ENCODE measurements at regions not wholly inside any gene's neighbourhood (a gene's known extent, or its start where the extent isn't known, plus 50 kb on each side); places are given as distances from the start of the nearest gene placed in this dataset.

- Histone ChIP-seq H3K27me3 (ENCODE audit: control insufficient read depth, insufficient read depth, low read length) (no peaks in the 10 kb centered on the region), H3K36me3 (ENCODE audit: control insufficient read depth, insufficient read depth, low read length) (no peaks in the 10 kb centered on the region), H3K4me3 (ENCODE audit: low read depth, low read length) (no peak overlapping the region)
- no peak for DNase-seq (ENCODE audit: low read depth)
- no peak for TF ChIP-seq CTCF (IDR thresholded peaks at IDR 0.05; ENCODE audit: insufficient read depth, low read length, poor library complexity, severe bottlenecking)
Observed at GRCh38 chr1:239228451-239228850, 157.9 kb upstream of the CHRM3 start.

GRCh38 chr1:239225396-239225795 is 161.0 kb upstream of the CHRM3 start:
- H3K36me3 ChIP-seq (ENCODE audit: control insufficient read depth, insufficient read depth, low read length), result no peaks in the 10 kb centered on the region
- no peak for TF ChIP-seq CTCF (IDR thresholded peaks at IDR 0.05; ENCODE audit: insufficient read depth, low read length, poor library complexity, severe bottlenecking)
- H3K27me3 ChIP-seq (ENCODE audit: control insufficient read depth, insufficient read depth, low read length), result no peaks in the 10 kb centered on the region
- no peak for DNase-seq (ENCODE audit: low read depth)
- H3K4me3 ChIP-seq (ENCODE audit: low read depth, low read length), result no peak overlapping the region

GRCh38 chr1:239224100-239224499 is 162.3 kb upstream of the CHRM3 start:
- no peak for DNase-seq (ENCODE audit: low read depth)
- H3K27me3 ChIP-seq (ENCODE audit: control insufficient read depth, insufficient read depth, low read length), result no peaks in the 10 kb centered on the region
- no peak overlapping the region for H3K4me3 ChIP-seq (ENCODE audit: low read depth, low read length)
- TF ChIP-seq CTCF (IDR thresholded peaks at IDR 0.05; ENCODE audit: insufficient read depth, low read length, poor library complexity, severe bottlenecking), result no peak
- H3K36me3 ChIP-seq (ENCODE audit: control insufficient read depth, insufficient read depth, low read length), result no peaks in the 10 kb centered on the region

- no peak for DNase-seq (ENCODE audit: low read depth)
- no peak for TF ChIP-seq CTCF (IDR thresholded peaks at IDR 0.05; ENCODE audit: insufficient read depth, low read length, poor library complexity, severe bottlenecking)
Observed at GRCh38 chr1:239222999-239223398, 163.4 kb upstream of the CHRM3 start.

GRCh38 chr1:239221656-239222055 is 164.7 kb upstream of the CHRM3 start:
- Histone ChIP-seq H3K4me3 (ENCODE audit: low read depth, low read length) (no peak overlapping the region), H3K36me3 (ENCODE audit: control insufficient read depth, insufficient read depth, low read length) (no peaks in the 10 kb centered on the region), H3K27me3 (ENCODE audit: control insufficient read depth, insufficient read depth, low read length) (no peaks in the 10 kb centered on the region)
- no peak for DNase-seq (ENCODE audit: low read depth)
- no peak for TF ChIP-seq CTCF (IDR thresholded peaks at IDR 0.05; ENCODE audit: insufficient read depth, low read length, poor library complexity, severe bottlenecking)

More at GRCh38 chr1:239222999-239223398, 163.4 kb upstream of the CHRM3 start:
- no peak overlapping the region for H3K4me3 ChIP-seq (ENCODE audit: low read depth, low read length)
- H3K36me3 ChIP-seq (ENCODE audit: control insufficient read depth, insufficient read depth, low read length), result no peaks in the 10 kb centered on the region
- no peaks in the 10 kb centered on the region for H3K27me3 ChIP-seq (ENCODE audit: control insufficient read depth, insufficient read depth, low read length)

- no peak for TF ChIP-seq CTCF (IDR thresholded peaks at IDR 0.05; ENCODE audit: insufficient read depth, low read length, poor library complexity, severe bottlenecking)
- no peaks in the 10 kb centered on the region for H3K27me3 ChIP-seq (ENCODE audit: control insufficient read depth, insufficient read depth, low read length)
- H3K36me3 ChIP-seq (ENCODE audit: control insufficient read depth, insufficient read depth, low read length), result no peaks in the 10 kb centered on the region
- DNase-seq (ENCODE audit: low read depth), result no peak
- H3K4me3 ChIP-seq (ENCODE audit: low read depth, low read length), result no peak overlapping the region
Observed at GRCh38 chr1:239219679-239220078, 166.7 kb upstream of the CHRM3 start.

All from kidney epithelial cell (primary cell).